ENCODE measurements at regions not wholly inside any gene's neighbourhood (a gene's known extent, or its start where the extent isn't known, plus 50 kb on each side); places are given as distances from the start of the nearest gene placed in this dataset.
"Not testable (repeated sequence)": the region's sequence is repeated elsewhere in the genome, so short reads cannot be mapped to it uniquely, and the experiment has no call there.

- no peak for DNase-seq
Observed at GRCh38 chr2:34241905-34242762, 643.0 kb upstream of the FAM98A start.

GRCh38 chr2:34239511-34239910 lies 640.4 kb upstream of the FAM98A start:
- no peak for DNase-seq

- DNase-seq, result no peak
Observed at GRCh38 chr2:34234823-34235222, 635.7 kb upstream of the FAM98A start.

GRCh38 chr2:34229998-34230397 lies 630.9 kb upstream of the FAM98A start:
- no peak for DNase-seq

- DNase-seq, result no peak
Observed at GRCh38 chr2:34215174-34215573, 616.1 kb upstream of the FAM98A start.

- not testable (repeated sequence) for DNase-seq
Observed at GRCh38 chr2:34210382-34210781, 611.3 kb upstream of the FAM98A start.

- DNase-seq, result no peak
Observed at GRCh38 chr2:34204560-34204959, 605.5 kb upstream of the FAM98A start.

- DNase-seq, result no peak
Observed at GRCh38 chr2:34201099-34201498, 602.0 kb upstream of the FAM98A start.

GRCh38 chr2:34199971-34200370 lies 600.9 kb upstream of the FAM98A start:
- no peak for DNase-seq

GRCh38 chr2:34193164-34193563 lies 594.1 kb upstream of the FAM98A start:
- no peak for DNase-seq

GRCh38 chr2:34188464-34189303 lies 589.6 kb upstream of the FAM98A start:
- DNase-seq, result no peak

- no peak for DNase-seq
Observed at GRCh38 chr2:34179511-34179910, 580.4 kb upstream of the FAM98A start.

- DNase-seq, result no peak
Observed at GRCh38 chr2:34178482-34178881, 579.4 kb upstream of the FAM98A start.

GRCh38 chr2:34176693-34177092 lies 577.6 kb upstream of the FAM98A start:
- no peak for DNase-seq

- DNase-seq, result no peak
Observed at GRCh38 chr2:34174506-34174905, 575.4 kb upstream of the FAM98A start.

- DNase-seq, result no peak
Observed at GRCh38 chr2:34162231-34162630, 563.1 kb upstream of the FAM98A start.

GRCh38 chr2:34161549-34161948 lies 562.5 kb upstream of the FAM98A start:
- no peak for DNase-seq

GRCh38 chr2:34159901-34160300 lies 560.8 kb upstream of the FAM98A start:
- DNase-seq, result no peak

- DNase-seq, result no peak
Observed at GRCh38 chr2:34153484-34153883, 554.4 kb upstream of the FAM98A start.

- no peak for DNase-seq
Observed at GRCh38 chr2:34147780-34148179, 548.7 kb upstream of the FAM98A start.

GRCh38 chr2:34143149-34143548 lies 544.0 kb upstream of the FAM98A start:
- no peak for DNase-seq

GRCh38 chr2:34142531-34143008 lies 543.5 kb upstream of the FAM98A start:
- not testable (repeated sequence) for DNase-seq

- not testable (repeated sequence) for DNase-seq
Observed at GRCh38 chr2:34133065-34133464, 534.0 kb upstream of the FAM98A start.

GRCh38 chr2:34126279-34126678 lies 527.2 kb upstream of the FAM98A start:
- no peak for DNase-seq

All from NCI-H1092 treated with DMSO at 0.1 percent for 48 hours (cell line).